HL-60 (cell line): ENCODE measurements at regions not wholly inside any gene's neighbourhood (a gene's known extent, or its start where the extent isn't known, plus 50 kb on each side); places are given as distances from the start of the nearest gene placed in this dataset.

Source experiments
- GABPA ChIP-seq: IDR thresholded peaks from 2 replicates; pipeline ENCODE4 v1.6.1; 2012; ENCODE audit warnings: low read depth
- POLR2AphosphoS5 ChIP-seq: IDR thresholded peaks from 2 replicates; pipeline ENCODE4 v1.6.1; 2012; ENCODE audit warnings: low read depth
- SPI1 ChIP-seq: IDR thresholded peaks from 2 replicates; pipeline ENCODE4 v1.6.1; 2012; ENCODE audit warnings: low read depth, mild to moderate bottlenecking, borderline replicate concordance
- TF ChIP-seq, protein P1 (sequence below): IDR thresholded peaks from one replicate; pipeline ENCODE4 v1.5.1; 2011; ENCODE audit warnings: low read length, control low read depth, inconsistent platforms; ENCODE audit not compliant: insufficient read depth
- TF ChIP-seq, protein P2 (sequence below): IDR thresholded peaks from 2 replicates; pipeline ENCODE4 v1.6.1; 2012; ENCODE audit warnings: low read depth; ENCODE audit not compliant: insufficient replicate concordance

DNA sequence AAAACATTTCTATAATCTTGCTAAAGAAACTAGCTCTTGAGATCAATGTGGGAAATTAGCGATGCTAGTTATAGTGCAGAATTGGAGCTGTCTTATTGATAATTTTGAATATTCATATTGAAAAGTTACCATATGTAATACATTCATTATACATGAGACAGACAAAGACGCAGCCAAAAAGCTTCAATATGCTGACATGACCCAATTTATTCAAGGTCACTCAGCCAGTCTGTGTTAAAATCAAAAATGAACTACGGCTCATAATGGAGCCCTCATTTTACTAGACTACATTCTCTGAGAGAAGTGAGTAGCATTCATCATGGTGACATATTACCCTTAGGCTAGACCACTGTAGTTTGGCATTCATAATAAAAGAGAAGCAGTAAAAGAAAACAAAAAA lies 107.3 kb upstream of the GABRG2 start:
- TF ChIP-seq, protein P1, sequence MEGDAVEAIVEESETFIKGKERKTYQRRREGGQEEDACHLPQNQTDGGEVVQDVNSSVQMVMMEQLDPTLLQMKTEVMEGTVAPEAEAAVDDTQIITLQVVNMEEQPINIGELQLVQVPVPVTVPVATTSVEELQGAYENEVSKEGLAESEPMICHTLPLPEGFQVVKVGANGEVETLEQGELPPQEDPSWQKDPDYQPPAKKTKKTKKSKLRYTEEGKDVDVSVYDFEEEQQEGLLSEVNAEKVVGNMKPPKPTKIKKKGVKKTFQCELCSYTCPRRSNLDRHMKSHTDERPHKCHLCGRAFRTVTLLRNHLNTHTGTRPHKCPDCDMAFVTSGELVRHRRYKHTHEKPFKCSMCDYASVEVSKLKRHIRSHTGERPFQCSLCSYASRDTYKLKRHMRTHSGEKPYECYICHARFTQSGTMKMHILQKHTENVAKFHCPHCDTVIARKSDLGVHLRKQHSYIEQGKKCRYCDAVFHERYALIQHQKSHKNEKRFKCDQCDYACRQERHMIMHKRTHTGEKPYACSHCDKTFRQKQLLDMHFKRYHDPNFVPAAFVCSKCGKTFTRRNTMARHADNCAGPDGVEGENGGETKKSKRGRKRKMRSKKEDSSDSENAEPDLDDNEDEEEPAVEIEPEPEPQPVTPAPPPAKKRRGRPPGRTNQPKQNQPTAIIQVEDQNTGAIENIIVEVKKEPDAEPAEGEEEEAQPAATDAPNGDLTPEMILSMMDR = no peak
- TF ChIP-seq POLR2AphosphoS5 = no peak
- TF ChIP-seq GABPA = no peak
- no peak for TF ChIP-seq SPI1
- TF ChIP-seq, protein P2, sequence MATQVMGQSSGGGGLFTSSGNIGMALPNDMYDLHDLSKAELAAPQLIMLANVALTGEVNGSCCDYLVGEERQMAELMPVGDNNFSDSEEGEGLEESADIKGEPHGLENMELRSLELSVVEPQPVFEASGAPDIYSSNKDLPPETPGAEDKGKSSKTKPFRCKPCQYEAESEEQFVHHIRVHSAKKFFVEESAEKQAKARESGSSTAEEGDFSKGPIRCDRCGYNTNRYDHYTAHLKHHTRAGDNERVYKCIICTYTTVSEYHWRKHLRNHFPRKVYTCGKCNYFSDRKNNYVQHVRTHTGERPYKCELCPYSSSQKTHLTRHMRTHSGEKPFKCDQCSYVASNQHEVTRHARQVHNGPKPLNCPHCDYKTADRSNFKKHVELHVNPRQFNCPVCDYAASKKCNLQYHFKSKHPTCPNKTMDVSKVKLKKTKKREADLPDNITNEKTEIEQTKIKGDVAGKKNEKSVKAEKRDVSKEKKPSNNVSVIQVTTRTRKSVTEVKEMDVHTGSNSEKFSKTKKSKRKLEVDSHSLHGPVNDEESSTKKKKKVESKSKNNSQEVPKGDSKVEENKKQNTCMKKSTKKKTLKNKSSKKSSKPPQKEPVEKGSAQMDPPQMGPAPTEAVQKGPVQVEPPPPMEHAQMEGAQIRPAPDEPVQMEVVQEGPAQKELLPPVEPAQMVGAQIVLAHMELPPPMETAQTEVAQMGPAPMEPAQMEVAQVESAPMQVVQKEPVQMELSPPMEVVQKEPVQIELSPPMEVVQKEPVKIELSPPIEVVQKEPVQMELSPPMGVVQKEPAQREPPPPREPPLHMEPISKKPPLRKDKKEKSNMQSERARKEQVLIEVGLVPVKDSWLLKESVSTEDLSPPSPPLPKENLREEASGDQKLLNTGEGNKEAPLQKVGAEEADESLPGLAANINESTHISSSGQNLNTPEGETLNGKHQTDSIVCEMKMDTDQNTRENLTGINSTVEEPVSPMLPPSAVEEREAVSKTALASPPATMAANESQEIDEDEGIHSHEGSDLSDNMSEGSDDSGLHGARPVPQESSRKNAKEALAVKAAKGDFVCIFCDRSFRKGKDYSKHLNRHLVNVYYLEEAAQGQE = no peak
